OCI-LY7 (cell line): ENCODE measurements at regions not wholly inside any gene's neighbourhood (a gene's known extent, or its start where the extent isn't known, plus 50 kb on each side); places are given as distances from the start of the nearest gene placed in this dataset.

Source experiments
- BruUV-seq: library from RNA; stranded (reverse); fragments of 400-500 nt; replicated peaks from 2 replicates; lab custom pipeline; 2021; lab: Mats Ljungman, UMichigan
- CTCF ChIA-PET: fragments of 300-600 bp; sonication (Branson Sonifier 250); formaldehyde crosslinking; loops from one replicate; lab custom pipeline; 2022; ENCODE audit warnings: antibody characterized with exemption; ENCODE audit not compliant: unreplicated experiment; lab: Charles Lee
- POLR2A ChIA-PET: fragments of 300-600 bp; sonication (Branson Sonifier 250); formaldehyde crosslinking; loops from one replicate; lab custom pipeline; 2022; ENCODE audit warnings: antibody characterized with exemption; lab: Charles Lee
- DNase-seq: peaks from one replicate; pipeline ENCODE4 v3.0.0-alpha.2; 2015; ENCODE audit warnings: low spot score
- H2AFZ ChIP-seq: fragments of 200-600 bp; sonication (generic), shearing (Covaris generic); 2 replicates; pipeline ENCODE4 v1.6.1; 2014; ENCODE audit warnings: mild to moderate bottlenecking, antibody characterized with exemption, low read length, moderate library complexity
- H3K27ac ChIP-seq: fragments of 200-600 bp; sonication (generic); 2 replicates; pipeline ENCODE4 v1.5.1; 2014; ENCODE audit warnings: mixed run types, low read depth, mild to moderate bottlenecking, moderate library complexity, low read length, inconsistent platforms; ENCODE audit not compliant: poor library complexity, severe bottlenecking
- H3K36me3 ChIP-seq: fragments of 200-600 bp; sonication (generic); 2 replicates; pipeline ENCODE4 v1.6.1; 2014; ENCODE audit warnings: mild to moderate bottlenecking, antibody characterized with exemption, low read length, moderate library complexity, mixed read lengths; ENCODE audit not compliant: insufficient read depth
- H3K4me1 ChIP-seq: fragments of 200-600 bp; sonication (generic); 2 replicates; pipeline ENCODE4 v1.5.1; 2014; ENCODE audit warnings: mild to moderate bottlenecking, low read length; ENCODE audit not compliant: insufficient read depth, poor library complexity, severe bottlenecking
- H3K4me2 ChIP-seq: fragments of 200-600 bp; sonication (generic); 2 replicates; pipeline ENCODE4 v1.6.1; 2014; ENCODE audit warnings: mild to moderate bottlenecking, low read length
- H3K4me3 ChIP-seq: fragments of 200-600 bp; sonication (generic); 2 replicates; pipeline ENCODE4 v1.5.1; 2014; ENCODE audit warnings: mild to moderate bottlenecking, low read depth, low read length; ENCODE audit not compliant: poor library complexity, severe bottlenecking
- H3K79me2 ChIP-seq: fragments of 200-600 bp; sonication (generic); 2 replicates; pipeline ENCODE4 v1.6.1; 2016; ENCODE audit warnings: low read depth, mild to moderate bottlenecking, low read length, moderate library complexity, mixed read lengths; ENCODE audit not compliant: insufficient read depth
- H3K9me2 ChIP-seq: fragments of 200-600 bp; sonication (generic); 2 replicates; pipeline ENCODE4 v1.6.1; 2016; ENCODE audit warnings: mild to moderate bottlenecking, low read length, mixed read lengths; ENCODE audit not compliant: insufficient read depth
- H3K9me3 ChIP-seq: fragments of 200-600 bp; sonication (generic); 2 replicates; pipeline ENCODE4 v1.6.1; 2014; ENCODE audit warnings: mild to moderate bottlenecking, mixed run types, low read length, mixed read lengths
- H4K20me1 ChIP-seq: fragments of 200-600 bp; sonication (generic); 2 replicates; pipeline ENCODE4 v1.6.1; 2014; ENCODE audit warnings: mild to moderate bottlenecking, antibody characterized with exemption, low read length, moderate library complexity, mixed read lengths; ENCODE audit not compliant: insufficient read depth
- EZH2phosphoT487 ChIP-seq: fragments of 200-600 bp; sonication (generic); IDR thresholded peaks from 2 replicates; pipeline ENCODE4 v1.6.1; 2018; ENCODE audit warnings: low read depth, borderline replicate concordance, mild to moderate bottlenecking, mixed run types, antibody characterized with exemption, low read length, moderate library complexity, mixed read lengths
- intact Hi-C: fragments of 100-400 bp; cut with micrococcal nuclease; formaldehyde crosslinking; loops from one replicate; pipeline ENCODE4 v1.10.0; 2022; ENCODE audit not compliant: unreplicated experiment
- TF ChIP-seq, protein P1 (sequence below): fragments of 200-600 bp; sonication (generic); conservative IDR thresholded peaks from 2 replicates; pipeline ENCODE4 v1.5.1; 2014; ENCODE audit warnings: mild to moderate bottlenecking, antibody characterized with exemption, low read length, moderate library complexity, mixed read lengths

DNA sequence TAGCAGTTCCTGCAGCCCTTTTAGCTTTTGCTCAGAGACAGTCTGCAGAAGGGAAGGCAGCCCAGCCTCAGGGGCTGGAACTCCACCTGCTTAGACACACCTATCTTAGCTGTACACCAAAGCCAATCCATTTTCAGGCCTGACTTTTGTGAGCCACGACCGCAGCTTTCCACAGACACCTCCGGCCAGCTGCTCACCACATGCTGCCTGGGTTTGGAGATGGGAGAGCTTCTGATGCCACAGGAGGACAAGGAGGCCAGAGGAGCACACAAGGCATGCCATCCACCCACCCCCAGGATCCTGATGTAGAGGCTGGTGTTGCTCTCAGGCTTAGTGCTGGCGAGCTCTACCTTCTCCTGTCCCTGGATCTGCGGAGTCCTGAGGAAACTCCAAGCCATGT, 141.8 kb upstream of the NALF2 start:
- ChIA-PET POLR2A (no interaction called here), CTCF (no interaction called here)
- BruUV-seq: no TSS peak
- no peaks in the 10 kb centered on the region for H3K9me3 ChIP-seq
- H3K27ac ChIP-seq: no peak overlapping the region
- H3K4me3 ChIP-seq: no peak overlapping the region
- H3K4me2 ChIP-seq: no peak overlapping the region
- no peaks in the 10 kb centered on the region for H4K20me1 ChIP-seq
- H3K79me2 ChIP-seq: no peaks in the 10 kb centered on the region
- H3K9me2 ChIP-seq: no peaks in the 10 kb centered on the region
- DNase-seq: no peak
- H3K4me1 ChIP-seq: no peaks in the 10 kb centered on the region
- TF ChIP-seq, protein P1, sequence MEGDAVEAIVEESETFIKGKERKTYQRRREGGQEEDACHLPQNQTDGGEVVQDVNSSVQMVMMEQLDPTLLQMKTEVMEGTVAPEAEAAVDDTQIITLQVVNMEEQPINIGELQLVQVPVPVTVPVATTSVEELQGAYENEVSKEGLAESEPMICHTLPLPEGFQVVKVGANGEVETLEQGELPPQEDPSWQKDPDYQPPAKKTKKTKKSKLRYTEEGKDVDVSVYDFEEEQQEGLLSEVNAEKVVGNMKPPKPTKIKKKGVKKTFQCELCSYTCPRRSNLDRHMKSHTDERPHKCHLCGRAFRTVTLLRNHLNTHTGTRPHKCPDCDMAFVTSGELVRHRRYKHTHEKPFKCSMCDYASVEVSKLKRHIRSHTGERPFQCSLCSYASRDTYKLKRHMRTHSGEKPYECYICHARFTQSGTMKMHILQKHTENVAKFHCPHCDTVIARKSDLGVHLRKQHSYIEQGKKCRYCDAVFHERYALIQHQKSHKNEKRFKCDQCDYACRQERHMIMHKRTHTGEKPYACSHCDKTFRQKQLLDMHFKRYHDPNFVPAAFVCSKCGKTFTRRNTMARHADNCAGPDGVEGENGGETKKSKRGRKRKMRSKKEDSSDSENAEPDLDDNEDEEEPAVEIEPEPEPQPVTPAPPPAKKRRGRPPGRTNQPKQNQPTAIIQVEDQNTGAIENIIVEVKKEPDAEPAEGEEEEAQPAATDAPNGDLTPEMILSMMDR: no peak
- TF ChIP-seq EZH2phosphoT487: no peak
- intact Hi-C loops: no loop called here
- H2AFZ ChIP-seq: no peak overlapping the region
- no peaks in the 10 kb centered on the region for H3K36me3 ChIP-seq

DNA sequence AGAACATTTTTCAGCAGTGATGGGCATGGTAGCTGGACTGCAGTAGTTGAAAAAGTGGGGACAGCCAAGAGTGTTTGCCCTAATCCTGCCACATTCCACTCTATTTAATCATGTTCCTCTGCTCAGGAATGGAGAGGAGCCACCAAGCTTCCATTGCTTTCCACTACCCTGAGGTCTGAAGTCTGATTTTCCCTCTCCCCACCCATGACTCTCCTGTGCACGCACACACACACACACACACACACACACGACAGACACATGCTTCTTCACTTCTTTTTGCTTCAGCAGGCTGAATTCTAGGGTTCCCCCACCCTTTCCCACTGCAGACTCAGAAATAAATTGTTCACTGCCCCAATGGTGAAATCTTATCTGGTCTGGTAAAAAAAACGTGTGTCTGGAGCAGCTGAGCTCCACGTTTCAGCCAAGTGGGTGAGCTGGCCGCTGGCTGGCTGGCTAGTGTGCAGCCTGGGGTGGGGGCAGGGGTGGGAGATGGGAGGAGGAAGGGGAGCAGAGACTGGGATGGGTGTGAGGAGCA, 142.7 kb upstream of the NALF2 start:
- CTCF ChIA-PET: no interaction called here
- H3K4me2 ChIP-seq: no peak overlapping the region
- no peaks in the 10 kb centered on the region for H3K9me2 ChIP-seq
- POLR2A ChIA-PET: interaction anchor here (0.5 kb wide), 1 partner anchor 14 kb away, joined by 5 read pairs; no protein-coding TSS in a partner anchor
- no peaks in the 10 kb centered on the region for H3K79me2 ChIP-seq
- H3K4me3 ChIP-seq: no peak overlapping the region
- no peaks in the 10 kb centered on the region for H3K9me3 ChIP-seq
- intact Hi-C loops: no loop called here
- H3K27ac ChIP-seq: no peak overlapping the region
- BruUV-seq: no TSS peak
- H3K36me3 ChIP-seq: no peaks in the 10 kb centered on the region
- H2AFZ ChIP-seq: no peak overlapping the region
- no peak for DNase-seq
- no peaks in the 10 kb centered on the region for H3K4me1 ChIP-seq
- H4K20me1 ChIP-seq: no peaks in the 10 kb centered on the region
- no peak for TF ChIP-seq EZH2phosphoT487
- TF ChIP-seq, protein P1: no peak

DNA sequence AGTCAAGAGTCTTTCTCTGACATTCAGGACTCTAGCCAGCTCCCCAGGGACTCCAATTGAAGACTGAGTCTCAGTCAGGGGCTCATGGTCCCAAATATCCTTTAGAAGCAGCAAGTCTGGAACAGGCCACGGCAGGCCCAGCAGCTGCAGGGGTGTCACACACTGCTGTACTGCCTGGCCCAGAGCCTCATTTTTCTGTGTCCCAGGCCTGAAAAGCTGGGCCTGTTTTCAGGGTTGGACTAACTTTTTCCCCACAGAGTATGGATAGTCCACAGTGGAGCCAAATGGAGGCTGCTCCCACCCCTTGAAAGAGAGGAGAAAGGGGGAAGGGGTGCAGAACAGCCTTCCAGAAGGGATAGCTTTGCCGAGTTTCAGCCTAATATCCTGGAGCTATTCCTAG, 146.8 kb upstream of the NALF2 start:
- Histone ChIP-seq H3K4me3 (no peak overlapping the region), H3K4me2 (no peak overlapping the region), H4K20me1 (no peaks in the 10 kb centered on the region), H3K27ac (no peak overlapping the region), H3K9me2 (no peaks in the 10 kb centered on the region), H3K79me2 (no peaks in the 10 kb centered on the region), H3K9me3 (no peaks in the 10 kb centered on the region), H3K36me3 (no peaks in the 10 kb centered on the region), H3K4me1 (no peaks in the 10 kb centered on the region), H2AFZ (no peak overlapping the region)
- TF ChIP-seq, protein P1: no peak
- TF ChIP-seq EZH2phosphoT487: no peak
- intact Hi-C loops: no loop called here
- ChIA-PET CTCF (no interaction called here), POLR2A (interaction anchor here (0.6 kb wide), 1 partner anchor 390 kb away, joined by 3 read pairs; no protein-coding TSS in a partner anchor)
- no peak for DNase-seq
- BruUV-seq: no TSS peak
